ENCODE measurements at regions not wholly inside any gene's neighbourhood (a gene's known extent, or its start where the extent isn't known, plus 50 kb on each side); places are given as distances from the start of the nearest gene placed in this dataset.

GRCh38 chr4:95728145-95728544, 111.7 kb upstream of the PDHA2 start:
- H3K27ac ChIP-seq (ENCODE audit: insufficient read depth, low read depth, low read length): no peak overlapping the region
- dilution Hi-C loops (cut with MboI; ENCODE audit: extremely low pct_ligation_motif_present, low sequenced_read_pairs): no loop called here
- no peaks in the 10 kb centered on the region for H3K79me2 ChIP-seq (ENCODE audit: control insufficient read depth, insufficient read depth, low read length)
- FAIRE-seq: no peak
- TF ChIP-seq MYC (IDR thresholded peaks at IDR 0.05; ENCODE audit: low read depth, low read length): no peak
- no peak for TF ChIP-seq EZH2 (IDR thresholded peaks at IDR 0.05; ENCODE audit: borderline replicate concordance, low read depth, low read length, severe bottlenecking)
- TF ChIP-seq CTCF (IDR thresholded peaks at IDR 0.05; ENCODE audit: extremely low read depth in 1 of 2, insufficient read depth in 1 of 2, low read depth in 1 of 2, low read length in 2 of 2): no peak
- no peak for TF ChIP-seq POLR2AphosphoS5 (IDR thresholded peaks at IDR 0.05; ENCODE audit: insufficient read depth, low read depth, low read length)
- no peak for TF ChIP-seq POLR2A (IDR thresholded peaks at IDR 0.05; ENCODE audit: low read depth, low read length)
- no peak for TF ChIP-seq FOS (IDR thresholded peaks at IDR 0.05; ENCODE audit: borderline replicate concordance, insufficient read depth, low read length)
- TF ChIP-seq MAX (IDR thresholded peaks at IDR 0.05; ENCODE audit: insufficient read depth, insufficient read length): no peak
- TF ChIP-seq JUN (IDR thresholded peaks at IDR 0.05; ENCODE audit: borderline replicate concordance, insufficient read depth, insufficient read length, low read depth): no peak
- no peak for TF ChIP-seq GATA2 (IDR thresholded peaks at IDR 0.05; ENCODE audit: insufficient read depth, insufficient read length, low read depth, low read length)
- H3K9ac ChIP-seq (replicated peaks; ENCODE audit: extremely low read depth, insufficient read depth, low read length): no peak overlapping the region
- H3K4me2 ChIP-seq (ENCODE audit: insufficient read depth, low read length): no peak overlapping the region
- H3K9me3 ChIP-seq (replicated peaks; ENCODE audit: control insufficient read depth, insufficient read depth, low read length): no peaks in the 10 kb centered on the region
- no peaks in the 10 kb centered on the region for H3K4me1 ChIP-seq (ENCODE audit: control insufficient read depth, extremely low read depth, insufficient read depth, low read length)
- CTCF ChIA-PET: no interaction called here
- H3K4me3 ChIP-seq (replicated peaks in 1 of 3; ENCODE audit: insufficient read depth in 1 of 3, low read depth in 1 of 3, low read length in 3 of 3): no peak overlapping the region
- no peaks in the 10 kb centered on the region for H3K9me1 ChIP-seq (replicated peaks; ENCODE audit: control insufficient read depth, extremely low read depth, insufficient read depth, low read length)
- H4K20me1 ChIP-seq (replicated peaks; ENCODE audit: control insufficient read depth, extremely low read depth, insufficient read depth, low read length): no peaks in the 10 kb centered on the region
- peaks cover 0 to 2% of the 10 kb centered on the region in 2 experiments for H3K27me3 ChIP-seq (ENCODE audit: control insufficient read depth in 2 of 2, insufficient read depth in 2 of 2, low read length in 2 of 2)
- no TSS peak for BruUV-seq (replicated peaks)
- intact Hi-C loops (cut with micrococcal nuclease): no loop called here
- POLR2A ChIA-PET: no interaction called here
- no peaks in the 10 kb centered on the region for H3K36me3 ChIP-seq (ENCODE audit: control insufficient read depth in 2 of 2, extremely low read depth in 1 of 2, insufficient read depth in 2 of 2, low read length in 2 of 2)
- H2AFZ ChIP-seq (ENCODE audit: low read depth, low read length): no peak overlapping the region
- DNase-seq (ENCODE audit: low read depth, low spot score): no peak

Data from endothelial cell of umbilical vein (primary cell).